Fibroblast of pulmonary artery (primary cell): ENCODE measurements at regions not wholly inside any gene's neighbourhood (a gene's known extent, or its start where the extent isn't known, plus 50 kb on each side); places are given as distances from the start of the nearest gene placed in this dataset.

Experiments
- DNase-seq: peaks from one replicate; pipeline ENCODE4 v3.0.0-alpha.2; 2010; ENCODE audit warnings: low read depth
- H3K4me3 ChIP-seq: replicated peaks from 2 replicates; pipeline ENCODE4 v1.5.1; 2011; ENCODE audit warnings: low read depth, mild to moderate bottlenecking, control low read depth, low read length, moderate library complexity
- TF ChIP-seq, protein P1 (sequence below): IDR thresholded peaks from 2 replicates; pipeline ENCODE4 v1.5.1; 2011; ENCODE audit warnings: mild to moderate bottlenecking, control low read depth, low read length, inconsistent platforms; ENCODE audit errors: missing control alignments

DNA sequence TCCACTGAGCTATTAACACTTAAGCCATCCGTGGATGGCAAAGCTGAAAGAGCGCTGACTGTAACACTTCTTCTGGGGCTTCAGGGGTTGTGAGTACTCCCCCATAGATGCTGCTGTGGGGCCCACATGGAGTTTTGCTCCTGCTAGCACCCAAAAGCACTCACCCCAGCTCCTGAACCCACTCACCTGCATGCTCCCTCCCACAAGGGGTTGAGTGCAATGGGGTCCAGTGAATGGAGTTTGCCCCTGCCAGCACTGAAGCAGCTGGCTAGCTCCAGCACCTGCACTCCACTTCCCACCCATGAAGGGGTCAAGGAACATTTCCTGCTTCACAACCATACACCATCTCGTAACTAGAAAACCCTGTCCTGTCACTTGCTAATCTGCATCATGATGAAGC is 78.9 kb downstream of the IL21 start:
- no peak overlapping the region for H3K4me3 ChIP-seq
- TF ChIP-seq, protein P1, sequence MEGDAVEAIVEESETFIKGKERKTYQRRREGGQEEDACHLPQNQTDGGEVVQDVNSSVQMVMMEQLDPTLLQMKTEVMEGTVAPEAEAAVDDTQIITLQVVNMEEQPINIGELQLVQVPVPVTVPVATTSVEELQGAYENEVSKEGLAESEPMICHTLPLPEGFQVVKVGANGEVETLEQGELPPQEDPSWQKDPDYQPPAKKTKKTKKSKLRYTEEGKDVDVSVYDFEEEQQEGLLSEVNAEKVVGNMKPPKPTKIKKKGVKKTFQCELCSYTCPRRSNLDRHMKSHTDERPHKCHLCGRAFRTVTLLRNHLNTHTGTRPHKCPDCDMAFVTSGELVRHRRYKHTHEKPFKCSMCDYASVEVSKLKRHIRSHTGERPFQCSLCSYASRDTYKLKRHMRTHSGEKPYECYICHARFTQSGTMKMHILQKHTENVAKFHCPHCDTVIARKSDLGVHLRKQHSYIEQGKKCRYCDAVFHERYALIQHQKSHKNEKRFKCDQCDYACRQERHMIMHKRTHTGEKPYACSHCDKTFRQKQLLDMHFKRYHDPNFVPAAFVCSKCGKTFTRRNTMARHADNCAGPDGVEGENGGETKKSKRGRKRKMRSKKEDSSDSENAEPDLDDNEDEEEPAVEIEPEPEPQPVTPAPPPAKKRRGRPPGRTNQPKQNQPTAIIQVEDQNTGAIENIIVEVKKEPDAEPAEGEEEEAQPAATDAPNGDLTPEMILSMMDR: no peak
- DNase-seq: no peak

DNA sequence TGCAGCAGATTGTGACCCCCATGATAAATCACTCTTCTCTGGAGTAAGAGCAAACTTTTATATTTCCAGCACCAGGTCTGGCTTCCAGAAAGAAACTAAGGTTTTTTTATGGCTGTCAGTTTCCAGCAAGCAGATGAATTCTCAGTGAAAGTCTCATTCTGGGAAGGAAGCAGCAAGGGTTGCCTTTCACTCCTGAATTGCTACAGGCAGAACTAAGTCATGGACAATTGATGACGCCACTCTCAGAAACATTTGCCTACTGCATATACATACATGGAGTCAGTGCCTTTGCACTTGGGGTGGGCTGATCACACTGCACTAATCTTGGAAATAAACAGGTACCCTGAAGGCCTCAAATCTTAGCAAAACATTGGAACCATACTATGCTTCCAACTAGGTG is 80.0 kb downstream of the IL21 start:
- no peak overlapping the region for H3K4me3 ChIP-seq
- TF ChIP-seq, protein P1: no peak
- DNase-seq: no peak

DNA sequence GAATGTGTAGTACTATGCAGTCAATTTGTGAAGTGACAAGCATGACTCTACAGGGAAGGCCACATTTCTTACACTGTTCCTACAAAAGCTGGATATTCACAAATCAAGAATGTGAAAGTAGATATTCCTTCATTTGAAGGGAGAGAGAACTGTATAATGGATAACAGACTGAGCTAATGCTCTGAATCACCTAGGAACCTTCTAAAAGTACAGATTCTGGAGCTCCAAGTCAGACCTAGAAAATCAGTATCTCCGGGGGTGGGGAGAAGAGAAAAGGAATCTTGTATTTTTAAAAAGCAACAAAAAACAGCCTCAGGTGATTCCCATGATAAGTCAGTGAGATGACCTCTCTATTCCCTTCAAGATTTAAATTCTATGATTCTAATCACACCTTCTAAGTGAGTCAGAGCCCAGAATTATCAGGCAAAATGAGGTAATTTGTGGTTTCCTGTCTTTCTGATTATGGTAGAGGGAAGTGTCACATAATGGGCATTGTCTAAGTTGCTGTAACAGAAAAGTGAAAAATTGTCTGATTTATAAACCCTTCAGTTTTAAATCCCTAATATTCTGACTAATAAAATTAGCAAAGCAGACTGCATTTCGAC is 80.9 kb downstream of the IL21 start:
- TF ChIP-seq, protein P1: no peak
- DNase-seq: no peak
- no peak overlapping the region for H3K4me3 ChIP-seq

DNA sequence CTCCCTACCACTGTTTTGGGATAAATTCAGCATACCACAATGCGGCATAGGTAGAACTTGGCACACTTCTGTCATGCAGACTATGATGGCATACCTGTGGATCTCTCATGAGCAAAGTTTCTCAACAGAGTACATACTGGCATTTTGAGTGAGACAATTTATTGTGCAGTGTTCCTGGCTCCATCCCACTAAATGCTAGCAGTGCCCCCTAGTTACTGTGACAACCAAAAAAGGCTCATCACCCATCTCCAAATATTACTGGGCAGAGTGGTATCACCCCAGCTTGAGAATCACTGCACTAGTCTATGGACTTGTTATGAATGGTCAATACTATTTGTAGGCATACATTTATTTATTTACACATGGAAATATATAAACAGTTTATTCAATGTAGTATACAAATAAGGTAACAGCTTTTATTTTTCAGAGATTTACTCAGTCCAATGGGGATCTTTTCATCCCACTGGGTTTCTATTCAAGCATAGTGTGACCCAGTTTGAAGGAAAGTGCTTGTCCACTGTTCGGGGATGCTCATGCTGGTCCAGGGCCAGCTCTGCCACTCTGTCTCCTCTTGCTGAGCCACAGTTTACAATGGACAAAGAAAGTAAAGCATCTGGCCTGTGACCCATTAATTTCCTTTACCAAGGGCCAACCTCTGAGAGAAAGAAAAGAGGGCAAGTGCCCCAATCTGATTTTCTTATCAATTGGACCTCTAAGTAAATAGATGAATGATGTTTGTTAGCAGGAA is 81.0 kb upstream of the IL2 start:
- no peak for DNase-seq
- TF ChIP-seq, protein P1: no peak
- no peak overlapping the region for H3K4me3 ChIP-seq

DNA sequence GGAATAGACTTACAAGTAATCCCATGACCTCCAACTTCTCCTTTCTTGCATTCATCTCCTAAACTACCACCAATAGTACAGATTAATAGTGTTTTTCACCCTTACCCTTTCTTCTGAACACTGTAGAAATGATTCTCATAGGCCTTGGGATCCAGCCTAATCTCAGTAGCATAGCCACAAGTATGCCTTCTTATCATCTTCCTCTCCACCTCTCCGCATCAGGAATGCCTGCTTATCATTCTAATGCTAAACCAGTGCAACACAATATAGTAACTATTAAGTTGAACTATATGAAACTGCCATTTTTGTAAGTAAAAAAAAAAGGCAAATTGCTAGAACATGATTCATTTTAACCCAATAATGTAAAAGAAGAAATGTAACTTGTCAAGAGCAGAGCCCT is 79.5 kb upstream of the IL2 start:
- DNase-seq: peak; percentile 47
- H3K4me3 ChIP-seq: no peak overlapping the region
- TF ChIP-seq, protein P1: no peak

DNA sequence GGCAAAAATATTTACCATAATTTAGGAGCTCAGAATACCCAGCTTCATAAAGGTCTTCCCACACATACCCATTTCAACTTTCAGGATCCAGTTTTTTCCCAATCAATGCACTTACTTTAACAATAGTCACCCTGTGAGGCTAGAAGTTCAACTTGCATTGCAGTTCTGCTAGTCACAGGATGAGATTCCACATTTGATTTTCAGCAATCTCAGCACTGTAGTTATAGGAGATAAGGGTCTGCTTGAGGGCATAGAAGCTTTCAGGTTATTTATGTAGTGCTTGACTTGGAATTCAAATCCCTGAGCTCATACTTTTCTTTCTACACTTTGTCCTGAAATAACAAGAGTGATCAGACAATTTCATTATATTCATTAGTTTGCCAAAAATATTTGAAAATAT is 78.3 kb upstream of the IL2 start:
- no peak overlapping the region for H3K4me3 ChIP-seq
- TF ChIP-seq, protein P1: no peak
- no peak for DNase-seq

DNA sequence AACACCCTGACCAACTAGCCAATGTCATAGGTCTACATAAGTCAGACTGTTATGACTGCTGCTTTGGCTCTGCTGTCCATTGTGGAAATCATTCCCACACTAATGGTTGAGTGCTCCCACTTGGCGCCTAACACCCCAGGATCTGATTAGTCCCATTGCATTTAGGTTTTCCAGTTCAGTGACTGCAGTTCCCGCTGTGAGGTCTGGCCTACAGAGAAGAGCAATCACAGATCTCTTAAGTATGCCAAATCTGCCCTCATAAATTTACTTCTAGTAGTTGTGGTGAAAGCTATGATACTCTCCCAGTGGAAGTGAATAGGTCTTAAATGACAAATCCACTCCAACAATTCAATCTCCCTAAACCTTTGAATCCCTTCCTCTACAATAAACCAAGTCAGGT is 77.3 kb upstream of the IL2 start:
- DNase-seq: no peak
- no peak overlapping the region for H3K4me3 ChIP-seq
- TF ChIP-seq, protein P1: no peak
